SH-SY5Y (cell line): ENCODE measurements at regions not wholly inside any gene's neighbourhood (a gene's known extent, or its start where the extent isn't known, plus 50 kb on each side); places are given as distances from the start of the nearest gene placed in this dataset.

ENCODE experiments used
- GATA2 ChIP-seq: IDR thresholded peaks from 2 replicates; pipeline ENCODE4 v1.6.1; 2011; ENCODE audit warnings: mild to moderate bottlenecking, low read depth, low read length
- GATA3 ChIP-seq: IDR thresholded peaks from 2 replicates; pipeline ENCODE4 v1.6.1; 2011; ENCODE audit warnings: low read depth, mild to moderate bottlenecking, low read length, moderate library complexity

- no peak for TF ChIP-seq GATA3
- TF ChIP-seq GATA2: no peak
Observed at GRCh38 chr11:24375351-24375750, 121.5 kb upstream of the LUZP2 start.
